ENCODE measurements at regions not wholly inside any gene's neighbourhood (a gene's known extent, or its start where the extent isn't known, plus 50 kb on each side); places are given as distances from the start of the nearest gene placed in this dataset.

DNA sequence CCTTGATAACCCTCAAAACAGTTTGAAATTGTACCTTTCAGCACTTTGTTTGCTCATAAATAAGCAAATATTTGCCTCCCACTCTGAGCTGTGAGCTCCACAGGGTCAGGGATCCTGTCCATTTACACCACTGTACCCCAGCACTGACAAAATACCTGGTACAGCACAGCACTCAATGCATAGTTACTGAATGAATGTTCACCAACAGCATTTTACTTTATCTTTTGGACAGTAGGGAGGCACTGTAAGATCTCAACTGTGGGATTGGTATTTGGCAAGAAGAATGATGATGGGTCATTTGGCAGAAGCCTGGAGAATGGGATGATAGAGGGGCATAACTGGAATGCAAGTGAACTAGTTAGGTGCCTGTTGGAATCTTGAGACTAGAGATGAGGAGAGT lies 127.2 kb upstream of the ARGLU1 start:
- no peak overlapping the region for H3K4me3 ChIP-seq (ENCODE audit: low read depth in 1 of 2, low read length in 2 of 2)
- no peaks in the 10 kb centered on the region for H3K36me3 ChIP-seq (ENCODE audit: control insufficient read depth in 1 of 2, insufficient read depth in 2 of 2, low read length in 2 of 2)
- H3K27me3 ChIP-seq (ENCODE audit: low read depth, low read length) = no peaks in the 10 kb centered on the region
- H3K4me1 ChIP-seq (ENCODE audit: control insufficient read depth in 1 of 2, insufficient read depth in 2 of 2, low read length in 2 of 2) = no peaks in the 10 kb centered on the region
- H3K9me3 ChIP-seq (ENCODE audit: control insufficient read depth in 1 of 2, low read length in 2 of 2) = no peaks in the 10 kb centered on the region
- no peak overlapping the region for H3K27ac ChIP-seq (ENCODE audit: low read length)

DNA sequence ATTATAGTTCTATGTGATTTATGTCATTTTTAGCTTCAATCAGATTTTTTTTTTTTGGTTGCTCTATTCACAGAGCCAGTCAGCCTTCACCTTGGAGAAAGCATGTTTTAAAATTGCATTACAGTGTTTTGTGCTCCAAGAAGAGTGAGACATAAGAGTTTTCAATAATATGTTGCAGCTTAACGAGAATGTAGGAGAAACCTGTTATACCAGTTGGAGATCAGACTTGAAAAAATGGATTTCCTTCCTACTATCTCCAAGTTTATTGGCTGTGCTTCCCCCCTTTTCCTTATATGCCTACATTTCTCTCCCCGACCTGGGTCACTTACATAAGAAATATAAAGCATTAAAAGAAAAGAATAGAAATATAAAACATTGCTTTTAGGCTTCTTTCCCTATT lies 123.9 kb upstream of the ARGLU1 start:
- no peaks in the 10 kb centered on the region for H3K9me3 ChIP-seq (ENCODE audit: control insufficient read depth in 1 of 2, low read length in 2 of 2)
- no peak overlapping the region for H3K27ac ChIP-seq (ENCODE audit: low read length)
- H3K4me1 ChIP-seq (ENCODE audit: control insufficient read depth in 1 of 2, insufficient read depth in 2 of 2, low read length in 2 of 2) = no peaks in the 10 kb centered on the region
- no peaks in the 10 kb centered on the region for H3K36me3 ChIP-seq (ENCODE audit: control insufficient read depth in 1 of 2, insufficient read depth in 2 of 2, low read length in 2 of 2)
- H3K27me3 ChIP-seq (ENCODE audit: low read depth, low read length) = no peaks in the 10 kb centered on the region
- no peak overlapping the region for H3K4me3 ChIP-seq (ENCODE audit: low read depth in 1 of 2, low read length in 2 of 2)

DNA sequence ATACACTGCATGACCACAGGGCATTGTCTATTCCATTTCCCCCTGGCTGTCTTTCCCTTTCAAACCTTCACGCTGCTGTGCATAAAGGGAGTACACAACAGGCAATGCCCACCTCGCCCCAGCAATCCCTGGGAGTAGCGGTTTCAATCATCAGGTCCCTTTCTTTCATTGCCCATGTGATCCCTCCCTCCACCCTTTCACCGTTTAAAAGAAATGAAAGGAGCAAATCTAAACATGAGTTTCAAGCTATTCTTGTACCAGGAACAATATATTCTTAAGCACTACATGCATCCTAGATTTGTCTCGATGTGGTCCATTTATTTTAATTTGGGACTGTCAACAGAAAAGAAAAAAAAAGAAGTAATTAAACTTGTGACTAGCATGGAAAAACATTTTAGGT lies 123.4 kb upstream of the ARGLU1 start:
- H3K27me3 ChIP-seq (ENCODE audit: low read depth, low read length) = no peaks in the 10 kb centered on the region
- H3K27ac ChIP-seq (ENCODE audit: low read length) = no peak overlapping the region
- H3K4me3 ChIP-seq (ENCODE audit: low read depth in 1 of 2, low read length in 2 of 2) = no peak overlapping the region
- H3K9me3 ChIP-seq (ENCODE audit: control insufficient read depth in 1 of 2, low read length in 2 of 2) = no peaks in the 10 kb centered on the region
- no peaks in the 10 kb centered on the region for H3K4me1 ChIP-seq (ENCODE audit: control insufficient read depth in 1 of 2, insufficient read depth in 2 of 2, low read length in 2 of 2)
- H3K36me3 ChIP-seq (ENCODE audit: control insufficient read depth in 1 of 2, insufficient read depth in 2 of 2, low read length in 2 of 2) = no peaks in the 10 kb centered on the region

DNA sequence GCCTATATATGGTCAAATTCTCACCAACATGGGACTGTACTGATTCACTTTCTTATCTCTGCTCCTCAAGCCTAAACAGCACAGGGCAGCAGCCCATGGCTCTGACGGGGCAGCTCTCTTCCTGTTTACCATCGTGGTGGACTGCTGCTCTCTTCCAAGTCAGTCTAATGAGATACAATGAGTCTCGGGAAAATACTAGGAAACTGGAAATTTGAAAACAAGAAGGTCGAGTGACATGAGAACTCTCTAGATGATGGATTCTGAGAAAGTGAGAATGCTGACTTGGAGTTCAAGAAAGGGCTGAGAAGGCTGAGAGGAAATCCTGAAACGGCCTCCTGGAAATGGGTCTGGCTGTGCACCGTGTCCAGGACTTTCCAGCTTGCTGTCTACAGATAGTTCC lies 122.8 kb upstream of the ARGLU1 start:
- H3K27me3 ChIP-seq (ENCODE audit: low read depth, low read length) = no peaks in the 10 kb centered on the region
- H3K4me3 ChIP-seq (ENCODE audit: low read depth in 1 of 2, low read length in 2 of 2) = no peak overlapping the region
- H3K36me3 ChIP-seq (ENCODE audit: control insufficient read depth in 1 of 2, insufficient read depth in 2 of 2, low read length in 2 of 2) = no peaks in the 10 kb centered on the region
- no peak overlapping the region for H3K27ac ChIP-seq (ENCODE audit: low read length)
- H3K9me3 ChIP-seq (ENCODE audit: control insufficient read depth in 1 of 2, low read length in 2 of 2) = no peaks in the 10 kb centered on the region
- H3K4me1 ChIP-seq (ENCODE audit: control insufficient read depth in 1 of 2, insufficient read depth in 2 of 2, low read length in 2 of 2) = no peaks in the 10 kb centered on the region

DNA sequence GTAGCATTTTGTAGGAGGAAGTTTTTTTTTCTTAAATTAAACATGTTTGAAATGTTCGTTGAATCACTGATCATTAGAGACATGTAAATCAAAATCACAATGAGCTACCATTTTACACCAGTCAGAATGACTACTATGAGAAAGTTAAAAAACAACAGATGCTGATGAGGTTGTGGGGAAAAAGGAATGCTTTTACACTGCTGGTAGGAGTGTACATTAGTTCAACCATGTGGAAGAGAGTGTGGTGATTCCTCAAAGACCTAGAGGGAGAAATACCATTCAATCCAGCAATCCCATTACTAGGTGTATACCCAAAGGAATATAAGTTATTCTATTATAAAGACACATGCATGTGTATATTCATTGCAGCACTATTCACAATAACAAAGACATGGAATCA lies 122.0 kb upstream of the ARGLU1 start:
- Histone ChIP-seq H3K27me3 (ENCODE audit: low read depth, low read length) (no peaks in the 10 kb centered on the region), H3K27ac (ENCODE audit: low read length) (no peak overlapping the region), H3K4me1 (ENCODE audit: control insufficient read depth in 1 of 2, insufficient read depth in 2 of 2, low read length in 2 of 2) (no peaks in the 10 kb centered on the region), H3K4me3 (ENCODE audit: low read depth in 1 of 2, low read length in 2 of 2) (no peak overlapping the region), H3K9me3 (ENCODE audit: control insufficient read depth in 1 of 2, low read length in 2 of 2) (no peaks in the 10 kb centered on the region), H3K36me3 (ENCODE audit: control insufficient read depth in 1 of 2, insufficient read depth in 2 of 2, low read length in 2 of 2) (no peaks in the 10 kb centered on the region)

DNA sequence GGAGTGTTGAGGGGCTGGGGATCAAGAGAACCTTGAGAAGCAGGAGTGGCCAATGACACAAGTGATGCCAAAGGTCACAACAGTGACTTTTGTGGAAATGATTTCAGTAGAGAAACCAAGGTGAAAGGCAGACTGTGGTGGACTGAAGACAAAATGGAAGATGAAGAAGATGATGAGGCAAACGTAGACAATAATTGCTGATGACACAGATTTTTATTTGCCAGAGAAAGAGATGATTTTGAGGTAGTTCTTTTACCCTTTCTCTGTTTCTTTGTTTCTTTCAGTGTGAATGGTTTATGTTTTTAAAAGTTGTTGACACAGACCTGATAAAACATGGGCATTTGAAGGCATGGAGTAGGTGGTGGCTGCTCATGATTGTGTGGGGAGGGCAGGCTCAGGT lies 121.0 kb upstream of the ARGLU1 start:
- H3K4me1 ChIP-seq (ENCODE audit: control insufficient read depth in 1 of 2, insufficient read depth in 2 of 2, low read length in 2 of 2) = no peaks in the 10 kb centered on the region
- no peak overlapping the region for H3K27ac ChIP-seq (ENCODE audit: low read length)
- H3K9me3 ChIP-seq (ENCODE audit: control insufficient read depth in 1 of 2, low read length in 2 of 2) = no peaks in the 10 kb centered on the region
- no peaks in the 10 kb centered on the region for H3K27me3 ChIP-seq (ENCODE audit: low read depth, low read length)
- no peak overlapping the region for H3K4me3 ChIP-seq (ENCODE audit: low read depth in 1 of 2, low read length in 2 of 2)
- no peaks in the 10 kb centered on the region for H3K36me3 ChIP-seq (ENCODE audit: control insufficient read depth in 1 of 2, insufficient read depth in 2 of 2, low read length in 2 of 2)

DNA sequence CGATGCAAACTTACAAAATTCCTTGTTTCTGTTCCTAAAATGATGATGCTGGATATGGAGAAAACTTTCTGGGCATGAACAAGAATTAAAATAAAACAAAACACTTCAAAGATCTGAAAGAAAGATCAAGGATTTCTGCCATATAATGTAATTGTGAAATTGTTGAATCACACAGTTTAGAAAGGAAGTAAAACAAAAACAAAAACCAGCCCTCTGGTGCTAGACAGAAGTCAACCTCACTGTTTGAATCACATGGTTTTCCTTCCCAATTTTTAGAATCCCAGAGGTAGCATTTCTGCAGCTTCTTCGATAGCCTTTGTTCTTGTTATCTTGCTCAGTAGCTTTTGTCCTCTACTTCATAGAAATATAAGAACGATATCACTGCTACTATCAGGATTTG lies 118.2 kb upstream of the ARGLU1 start:
- no peak overlapping the region for H3K27ac ChIP-seq (ENCODE audit: low read length)

DNA sequence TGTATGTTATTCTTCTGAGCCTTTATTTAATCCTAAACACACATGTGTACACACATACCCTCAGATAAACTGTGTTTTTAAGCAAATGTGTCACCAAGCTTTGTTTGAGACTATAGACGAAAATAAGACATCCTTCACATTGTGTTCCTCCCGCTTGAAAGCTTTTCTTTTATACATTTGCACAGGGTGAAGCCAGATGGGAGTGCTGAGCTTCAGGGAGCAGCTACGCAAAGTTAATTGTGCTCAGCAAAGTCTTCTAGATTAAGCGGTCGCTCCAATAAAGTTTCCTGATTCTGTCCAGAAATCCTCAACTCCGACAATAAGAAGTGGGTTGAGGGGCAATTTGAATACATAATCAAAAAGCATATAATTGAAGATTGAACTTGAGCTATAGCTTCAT lies 117.2 kb upstream of the ARGLU1 start:
- Histone ChIP-seq H3K27me3 (ENCODE audit: low read depth, low read length) (no peaks in the 10 kb centered on the region), H3K36me3 (ENCODE audit: control insufficient read depth in 1 of 2, insufficient read depth in 2 of 2, low read length in 2 of 2) (no peaks in the 10 kb centered on the region), H3K4me3 (ENCODE audit: low read depth in 1 of 2, low read length in 2 of 2) (no peak overlapping the region), H3K27ac (ENCODE audit: low read length) (no peak overlapping the region), H3K9me3 (ENCODE audit: control insufficient read depth in 1 of 2, low read length in 2 of 2) (no peaks in the 10 kb centered on the region), H3K4me1 (ENCODE audit: control insufficient read depth in 1 of 2, insufficient read depth in 2 of 2, low read length in 2 of 2) (no peaks in the 10 kb centered on the region)

More for the DNA sequence above, 118.2 kb upstream of the ARGLU1 start:
- Histone ChIP-seq H3K27me3 (ENCODE audit: low read depth, low read length) (no peaks in the 10 kb centered on the region), H3K36me3 (ENCODE audit: control insufficient read depth in 1 of 2, insufficient read depth in 2 of 2, low read length in 2 of 2) (no peaks in the 10 kb centered on the region), H3K9me3 (ENCODE audit: control insufficient read depth in 1 of 2, low read length in 2 of 2) (no peaks in the 10 kb centered on the region), H3K4me1 (ENCODE audit: control insufficient read depth in 1 of 2, insufficient read depth in 2 of 2, low read length in 2 of 2) (no peaks in the 10 kb centered on the region), H3K4me3 (ENCODE audit: low read depth in 1 of 2, low read length in 2 of 2) (no peak overlapping the region)

DNA sequence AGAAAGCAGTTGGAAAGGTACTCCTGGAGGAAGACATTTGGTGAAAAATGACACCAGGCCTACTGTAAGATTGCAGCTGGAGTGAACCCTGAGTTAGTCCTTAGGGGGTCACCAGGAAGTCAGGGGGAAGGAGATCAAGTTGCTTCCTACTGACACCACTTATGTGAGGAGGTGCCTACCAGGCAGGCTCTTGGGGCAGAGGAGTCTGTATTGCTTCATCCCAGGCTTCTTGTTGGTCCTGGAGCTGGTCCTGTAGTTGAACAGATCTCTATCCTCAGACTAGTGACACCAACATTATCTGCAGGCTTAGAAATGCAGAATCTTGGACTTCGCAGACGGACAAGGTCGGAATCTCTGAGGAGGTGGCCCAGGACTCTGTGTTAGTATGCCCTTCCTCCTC lies 116.0 kb upstream of the ARGLU1 start:
- H3K36me3 ChIP-seq (ENCODE audit: control insufficient read depth in 1 of 2, insufficient read depth in 2 of 2, low read length in 2 of 2) = no peaks in the 10 kb centered on the region
- H3K4me1 ChIP-seq (ENCODE audit: control insufficient read depth in 1 of 2, insufficient read depth in 2 of 2, low read length in 2 of 2) = no peaks in the 10 kb centered on the region
- H3K27me3 ChIP-seq (ENCODE audit: low read depth, low read length) = no peaks in the 10 kb centered on the region
- H3K27ac ChIP-seq (ENCODE audit: low read length) = no peak overlapping the region
- H3K4me3 ChIP-seq (ENCODE audit: low read depth in 1 of 2, low read length in 2 of 2) = no peak overlapping the region
- no peaks in the 10 kb centered on the region for H3K9me3 ChIP-seq (ENCODE audit: control insufficient read depth in 1 of 2, low read length in 2 of 2)

DNA sequence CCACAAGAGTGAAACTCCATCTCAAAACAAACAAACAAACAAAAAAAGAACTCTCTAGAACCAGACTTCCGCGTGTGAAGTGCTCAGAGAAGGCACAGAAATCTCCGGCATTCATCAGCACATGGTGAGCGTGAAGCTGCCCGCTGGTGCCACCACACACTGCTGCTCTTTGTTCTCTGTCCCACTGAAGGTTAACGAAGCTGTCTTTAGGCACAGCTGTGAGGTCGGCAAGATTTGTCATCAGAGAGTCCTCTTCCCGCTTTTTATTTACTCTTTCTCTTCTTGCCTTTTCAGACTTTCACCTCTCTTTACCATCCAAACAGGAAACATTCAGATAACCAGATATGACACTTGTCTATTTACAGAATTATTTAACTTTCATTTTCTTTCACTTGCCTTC lies 115.2 kb upstream of the ARGLU1 start:
- H3K36me3 ChIP-seq (ENCODE audit: control insufficient read depth in 1 of 2, insufficient read depth in 2 of 2, low read length in 2 of 2) = no peaks in the 10 kb centered on the region
- no peaks in the 10 kb centered on the region for H3K4me1 ChIP-seq (ENCODE audit: control insufficient read depth in 1 of 2, insufficient read depth in 2 of 2, low read length in 2 of 2)
- H3K27me3 ChIP-seq (ENCODE audit: low read depth, low read length) = no peaks in the 10 kb centered on the region
- H3K4me3 ChIP-seq (ENCODE audit: low read depth in 1 of 2, low read length in 2 of 2) = no peak overlapping the region
- H3K27ac ChIP-seq (ENCODE audit: low read length) = no peak overlapping the region
- H3K9me3 ChIP-seq (ENCODE audit: control insufficient read depth in 1 of 2, low read length in 2 of 2) = no peaks in the 10 kb centered on the region

DNA sequence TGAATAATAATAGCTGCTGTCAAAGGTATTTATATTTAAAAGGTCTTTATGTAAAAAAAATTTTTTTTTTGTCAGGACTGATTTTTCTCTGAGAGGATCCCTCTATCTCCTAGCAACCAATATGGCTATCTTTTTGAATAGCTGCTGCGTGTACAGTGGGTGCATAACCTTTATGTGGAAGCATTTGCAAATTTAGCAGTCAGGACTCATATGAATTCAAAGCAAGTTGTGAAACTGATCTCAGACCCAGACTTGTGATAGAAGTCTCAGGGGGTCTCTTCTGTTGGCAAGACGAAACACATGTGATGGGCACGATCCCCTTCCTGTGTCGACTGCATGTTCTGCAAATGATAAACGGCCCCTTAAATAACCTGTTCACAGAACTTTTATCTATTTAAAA lies 114.1 kb upstream of the ARGLU1 start:
- Histone ChIP-seq H3K27ac (ENCODE audit: low read length) (no peak overlapping the region), H3K4me3 (ENCODE audit: low read depth in 1 of 2, low read length in 2 of 2) (no peak overlapping the region), H3K36me3 (ENCODE audit: control insufficient read depth in 1 of 2, insufficient read depth in 2 of 2, low read length in 2 of 2) (no peaks in the 10 kb centered on the region), H3K27me3 (ENCODE audit: low read depth, low read length) (no peaks in the 10 kb centered on the region), H3K9me3 (ENCODE audit: control insufficient read depth in 1 of 2, low read length in 2 of 2) (no peaks in the 10 kb centered on the region), H3K4me1 (ENCODE audit: control insufficient read depth in 1 of 2, insufficient read depth in 2 of 2, low read length in 2 of 2) (no peaks in the 10 kb centered on the region)

DNA sequence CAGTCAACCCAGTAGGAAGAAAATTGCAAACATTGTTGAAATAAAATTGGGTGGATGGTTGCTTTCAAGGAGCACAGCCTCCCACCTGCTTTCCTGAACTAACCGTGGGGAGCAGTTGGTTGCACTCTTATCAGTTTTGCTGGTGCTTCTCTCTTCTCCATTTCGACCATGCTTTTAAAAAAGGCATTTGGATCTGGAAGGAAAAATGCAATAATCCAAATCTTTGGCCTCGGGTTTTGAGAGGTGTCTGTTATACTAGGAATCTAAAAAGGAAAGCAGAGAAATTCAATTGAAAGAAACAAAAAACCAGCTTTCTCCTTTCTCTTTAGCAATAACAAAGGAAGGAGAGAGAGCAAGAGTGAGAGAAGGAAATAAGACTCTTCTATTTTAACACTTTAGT lies 113.6 kb upstream of the ARGLU1 start:
- H3K27ac ChIP-seq (ENCODE audit: low read length) = no peak overlapping the region
- H3K4me1 ChIP-seq (ENCODE audit: control insufficient read depth in 1 of 2, insufficient read depth in 2 of 2, low read length in 2 of 2) = no peaks in the 10 kb centered on the region
- H3K36me3 ChIP-seq (ENCODE audit: control insufficient read depth in 1 of 2, insufficient read depth in 2 of 2, low read length in 2 of 2) = no peaks in the 10 kb centered on the region
- no peak overlapping the region for H3K4me3 ChIP-seq (ENCODE audit: low read depth in 1 of 2, low read length in 2 of 2)
- no peaks in the 10 kb centered on the region for H3K27me3 ChIP-seq (ENCODE audit: low read depth, low read length)
- no peaks in the 10 kb centered on the region for H3K9me3 ChIP-seq (ENCODE audit: control insufficient read depth in 1 of 2, low read length in 2 of 2)
